SK-N-SH (cell line): ENCODE measurements at regions not wholly inside any gene's neighbourhood (a gene's known extent, or its start where the extent isn't known, plus 50 kb on each side); places are given as distances from the start of the nearest gene placed in this dataset.
"Not testable (repeated sequence)": the region's sequence is repeated elsewhere in the genome, so short reads cannot be mapped to it uniquely, and the experiment has no call there.

Experiments used
- CTCF ChIA-PET: fragments of 300-600, 350-600 bp; formaldehyde crosslinking; extraction: SDS; loops from one replicate; lab custom pipeline; 2021; lab: Yijun Ruan, JAX
- POLR2A ChIA-PET: fragments of 350-600 bp; sonication (Branson Sonifier 250); formaldehyde crosslinking; extraction: SDS; loops from one replicate; lab custom pipeline; 2020; ENCODE audit warnings: antibody characterized with exemption, inconsistent platforms; lab: Yijun Ruan, JAX
- DNase-seq: peaks from one replicate; pipeline ENCODE4 v3.0.0; 2012
- H2AFZ ChIP-seq: fragments of 200-600 bp; sonication (generic); 2 replicates; pipeline ENCODE4 v1.8.1; 2016; ENCODE audit warnings: antibody characterized with exemption, mild to moderate bottlenecking, low read depth
- H3F3A ChIP-seq: fragments of 200-600 bp; sonication (generic); replicated peaks from 2 replicates; pipeline ENCODE3; 2016; ENCODE audit warnings: antibody characterized with exemption, mild to moderate bottlenecking; ENCODE audit not compliant: insufficient read depth
- H3K27ac ChIP-seq, 2 experiments: fragments of 200-500 bp in 1 of 2; fragments of 200-600 bp in 1 of 2; sonication (Bioruptor generic) in 1 of 2; sonication (generic), shearing (Covaris generic) in 1 of 2; 2 replicates each; pipeline versions ENCODE4 v1.5.1 to v1.6.1; 2014 to 2016; ENCODE audit warnings: low read depth in 2 of 2, inconsistent platforms in 1 of 2, low read length in 1 of 2, mild to moderate bottlenecking in 1 of 2, mixed read lengths in 1 of 2
- H3K27me3 ChIP-seq: fragments of 200-600 bp; sonication (generic), shearing (Covaris generic); 2 replicates; pipeline ENCODE4 v1.6.1; 2016; ENCODE audit warnings: mixed run types; ENCODE audit not compliant: insufficient read depth
- H3K36me3 ChIP-seq, 2 experiments: fragments of 200-500 bp in 1 of 2; fragments of 200-600 bp in 1 of 2; sonication (Bioruptor generic) in 1 of 2; sonication (generic) in 1 of 2; replicated peaks in 1 of 2; 2 replicates each; pipeline versions ENCODE3 to v1.5.1; 2014 to 2016; ENCODE audit warnings: low read length in 1 of 2, mild to moderate bottlenecking in 1 of 2; ENCODE audit not compliant: insufficient read depth in 2 of 2, control insufficient read depth in 1 of 2
- H3K4me1 ChIP-seq, 2 experiments: fragments of 200-500 bp in 1 of 2; fragments of 200-600 bp in 1 of 2; sonication (Bioruptor generic) in 1 of 2; sonication (generic), shearing (Covaris generic) in 1 of 2; 2 replicates each; pipeline versions ENCODE4 v1.5.1 to v1.6.1; 2014 to 2016; ENCODE audit warnings: low read depth in 1 of 2, low read length in 1 of 2, mixed run types in 1 of 2; ENCODE audit not compliant: insufficient read depth in 2 of 2, control insufficient read depth in 1 of 2
- H3K4me2 ChIP-seq: fragments of 200-600 bp; sonication (generic), shearing (Covaris generic); 2 replicates; pipeline ENCODE4 v1.6.1; 2017; ENCODE audit warnings: mixed run types
- H3K4me3 ChIP-seq, 2 experiments: fragments of 200-500 bp in 1 of 2; fragments of 200-600 bp in 1 of 2; sonication (Bioruptor generic) in 1 of 2; sonication (generic), shearing (Covaris generic) in 1 of 2; 2 replicates each; pipeline versions ENCODE4 v1.5.1 to v1.8.1; 2014 to 2016; ENCODE audit warnings: low read depth in 2 of 2, inconsistent platforms in 1 of 2, low read length in 1 of 2, mild to moderate bottlenecking in 1 of 2, mixed read lengths in 1 of 2, moderate library complexity in 1 of 2
- H3K79me2 ChIP-seq: fragments of 200-600 bp; sonication (generic); 2 replicates; pipeline ENCODE4 v1.8.1; 2017; ENCODE audit warnings: mild to moderate bottlenecking; ENCODE audit not compliant: insufficient read depth
- H3K9ac ChIP-seq: fragments of 200-600 bp; sonication (generic); 2 replicates; pipeline ENCODE4 v1.6.1; 2017; ENCODE audit warnings: mixed run types
- H3K9me2 ChIP-seq: fragments of 200-600 bp; sonication (generic); 2 replicates; pipeline ENCODE4 v1.6.1; 2017; ENCODE audit warnings: mixed run types
- H3K9me3 ChIP-seq: fragments of 200-600 bp; sonication (generic); 2 replicates; pipeline ENCODE4 v1.6.1; 2017; ENCODE audit warnings: mixed run types, mild to moderate bottlenecking, moderate library complexity
- H4K20me1 ChIP-seq: fragments of 200-600 bp; sonication (generic); 2 replicates; pipeline ENCODE4 v1.6.1; 2017; ENCODE audit warnings: mild to moderate bottlenecking, mixed run types; ENCODE audit not compliant: insufficient read depth
- ELF1 ChIP-seq: IDR thresholded peaks from 2 replicates; pipeline ENCODE4 v1.4.0; 2012
- EP300 ChIP-seq, 2 experiments: IDR thresholded peaks; 2 replicates each; pipeline versions ENCODE4 v1.4.0 to v1.6.1; 2012; ENCODE audit warnings: borderline replicate concordance in 1 of 2, low read depth in 1 of 2, low read length in 1 of 2
- FOSL2 ChIP-seq: IDR thresholded peaks from 2 replicates; pipeline ENCODE4 v1.4.0; 2012; ENCODE audit warnings: low read depth, mild to moderate bottlenecking, moderate library complexity, borderline replicate concordance
- GATA2 ChIP-seq: sonication (generic); formaldehyde crosslinking; IDR thresholded peaks from 2 replicates; pipeline ENCODE4 v1.5.0; 2020; ENCODE audit warnings: mild to moderate bottlenecking, missing genetic modification reagents
- JUND ChIP-seq: IDR thresholded peaks from 2 replicates; pipeline ENCODE4 v1.4.0; 2012
- RCOR1 ChIP-seq: fragments of 150-350 bp; IDR thresholded peaks from 2 replicates; pipeline ENCODE4 v1.6.1; 2017; ENCODE audit warnings: antibody characterized with exemption, low read length
- REST ChIP-seq: IDR thresholded peaks from 2 replicates; pipeline ENCODE4 v1.6.1; 2012; ENCODE audit warnings: mild to moderate bottlenecking, low read depth, low read length, moderate library complexity
- SIN3A ChIP-seq: IDR thresholded peaks from 2 replicates; pipeline ENCODE4 v1.6.1; 2012; ENCODE audit warnings: low read depth, mild to moderate bottlenecking, low read length, moderate library complexity, borderline replicate concordance
- TCF12 ChIP-seq: IDR thresholded peaks from 2 replicates; pipeline ENCODE4 v1.4.0; 2012
- TEAD4 ChIP-seq: IDR thresholded peaks from 2 replicates; pipeline ENCODE4 v1.4.0; 2012; ENCODE audit warnings: mild to moderate bottlenecking, borderline replicate concordance; ENCODE audit not compliant: insufficient read depth
- USF2 ChIP-seq: fragments of 150-350 bp; IDR thresholded peaks from 2 replicates; pipeline ENCODE4 v1.6.1; 2017; ENCODE audit warnings: antibody characterized with exemption, low read length, low read depth, borderline replicate concordance
- WGBS: methylation state at CpG from one replicate; pipeline ENCODE4 v1.1.6; 2017; ENCODE audit warnings: low lambda C conversion rate; 5-methylcytosine and 5-hydroxymethylcytosine counted together
- TF ChIP-seq, protein P1 (sequence below): IDR thresholded peaks from 2 replicates; pipeline ENCODE4 v1.4.0; 2012; ENCODE audit warnings: low read depth, borderline replicate concordance

DNA sequence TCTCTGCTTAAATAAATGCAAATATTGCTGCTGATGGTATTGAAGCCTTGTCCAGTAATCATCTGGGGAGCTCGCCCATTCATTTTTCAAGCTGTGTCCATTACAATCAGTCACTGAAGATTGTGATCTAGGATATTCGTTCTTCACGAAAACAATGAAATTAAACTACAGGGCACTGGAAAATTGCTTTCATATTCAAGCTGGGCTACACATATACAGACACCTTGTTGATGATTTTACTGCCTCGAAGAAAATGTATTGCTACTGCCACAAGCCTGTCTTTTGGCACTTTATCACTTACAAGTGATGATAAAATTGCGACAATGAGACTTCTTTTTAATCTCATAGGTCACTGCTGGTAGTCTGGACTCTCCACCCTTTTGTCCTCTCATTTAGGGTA is 100.0 kb upstream of the MINDY3 start:
- DNase-seq: peak; percentile 8
- Histone ChIP-seq H4K20me1 (no peaks in the 10 kb centered on the region), H3K36me3 (no peaks in the 10 kb centered on the region), H3K9me3 (no peaks in the 10 kb centered on the region), H3F3A (no peaks in the 10 kb centered on the region), H2AFZ (no peak overlapping the region), H3K9me2 (no peaks in the 10 kb centered on the region), H3K27me3 (no peaks in the 10 kb centered on the region), H3K4me3 (no peak overlapping the region), H3K4me1 (no peaks in the 10 kb centered on the region), H3K79me2 (no peaks in the 10 kb centered on the region), H3K4me2 (no peak overlapping the region), H3K27ac (no peak overlapping the region), H3K9ac (no peak overlapping the region)
- POLR2A ChIA-PET: no interaction called here
- CTCF ChIA-PET: interaction anchor here (0.9 kb wide), 1 partner anchor 10 kb away, joined by 3 read pairs; no protein-coding TSS in a partner anchor
- TF ChIP-seq GATA2 (CRISPR knock-in tag) (0 out of 2 replicates have a peak, but pooled peaks have one; percentile 40), TEAD4 (no peak)
- 12% methylated on average over 5 of the region's 5 CpGs for WGBS

- H3K9me3 ChIP-seq, H3K4me3 ChIP-seq, H3K27ac ChIP-seq, H3K9ac ChIP-seq, H4K20me1 ChIP-seq, H2AFZ ChIP-seq, DNase-seq, H3K27me3 ChIP-seq, H3K79me2 ChIP-seq, H3K9me2 ChIP-seq, POLR2A ChIA-PET, H3K4me2 ChIP-seq, H3K36me3 ChIP-seq, H3K4me1 ChIP-seq, H3F3A ChIP-seq: not testable (repeated sequence)
- WGBS: 14% methylated on average over 5 of the region's 5 CpGs
- CTCF ChIA-PET: interaction anchor here (2.1 kb wide), 1 partner anchor 70 kb away, joined by 5 read pairs; no protein-coding TSS in a partner anchor
Observed at GRCh38 chr10:15972736-15973135, 112.4 kb upstream of the MINDY3 start.

- no peak for DNase-seq
- Histone ChIP-seq H3K4me3 (no peak overlapping the region), H4K20me1 (no peaks in the 10 kb centered on the region), H3K9ac (no peak overlapping the region), H3K79me2 (no peaks in the 10 kb centered on the region), H3K4me2 (no peak overlapping the region), H3K9me3 (0 out of 2 replicates have a peak, but pooled peaks cover 5% of the 10 kb centered on the region), H3K27me3 (no peaks in the 10 kb centered on the region), H2AFZ (no peak overlapping the region), H3K9me2 (no peaks in the 10 kb centered on the region), H3K36me3 (no peaks in the 10 kb centered on the region), H3F3A (no peaks in the 10 kb centered on the region), H3K4me1 (no peaks in the 10 kb centered on the region), H3K27ac (no peak overlapping the region)
- 13% methylated on average over 4 of the region's 4 CpGs for WGBS
- POLR2A ChIA-PET: no interaction called here
- CTCF ChIA-PET: no interaction called here
- TF ChIP-seq ELF1 (no peak), FOSL2 (no peak), RCOR1 (no peak), TEAD4 (no peak), EP300 (IDR thresholded peaks at IDR 0.05; ENCODE audit: borderline replicate concordance in 1 of 2, low read depth in 1 of 2, low read length in 1 of 2) (no peak), TCF12 (no peak), USF2 (no peak), JUND (no peak), SIN3A (no peak), GATA2 (CRISPR knock-in tag) (no peak), REST (no peak)
- TF ChIP-seq, protein P1, sequence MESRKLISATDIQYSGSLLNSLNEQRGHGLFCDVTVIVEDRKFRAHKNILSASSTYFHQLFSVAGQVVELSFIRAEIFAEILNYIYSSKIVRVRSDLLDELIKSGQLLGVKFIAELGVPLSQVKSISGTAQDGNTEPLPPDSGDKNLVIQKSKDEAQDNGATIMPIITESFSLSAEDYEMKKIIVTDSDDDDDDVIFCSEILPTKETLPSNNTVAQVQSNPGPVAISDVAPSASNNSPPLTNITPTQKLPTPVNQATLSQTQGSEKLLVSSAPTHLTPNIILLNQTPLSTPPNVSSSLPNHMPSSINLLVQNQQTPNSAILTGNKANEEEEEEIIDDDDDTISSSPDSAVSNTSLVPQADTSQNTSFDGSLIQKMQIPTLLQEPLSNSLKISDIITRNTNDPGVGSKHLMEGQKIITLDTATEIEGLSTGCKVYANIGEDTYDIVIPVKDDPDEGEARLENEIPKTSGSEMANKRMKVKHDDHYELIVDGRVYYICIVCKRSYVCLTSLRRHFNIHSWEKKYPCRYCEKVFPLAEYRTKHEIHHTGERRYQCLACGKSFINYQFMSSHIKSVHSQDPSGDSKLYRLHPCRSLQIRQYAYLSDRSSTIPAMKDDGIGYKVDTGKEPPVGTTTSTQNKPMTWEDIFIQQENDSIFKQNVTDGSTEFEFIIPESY: no peak
Observed at GRCh38 chr10:15985690-15986089, 125.4 kb upstream of the MINDY3 start.
